ENCODE measurements at regions not wholly inside any gene's neighbourhood (a gene's known extent, or its start where the extent isn't known, plus 50 kb on each side); places are given as distances from the start of the nearest gene placed in this dataset.

GRCh38 chr2:212931271-212931670 is 220.1 kb downstream of the IKZF2 start:
- TF ChIP-seq CTCF (IDR thresholded peaks at IDR 0.05; ENCODE audit: low read depth, low read length) (no peak), EZH2phosphoT487 (IDR thresholded peaks at IDR 0.05; ENCODE audit: low read depth) (no peak)

Measured in OCI-LY3 (cell line).